HG02763 (cell line): ENCODE measurements at regions not wholly inside any gene's neighbourhood (a gene's known extent, or its start where the extent isn't known, plus 50 kb on each side); places are given as distances from the start of the nearest gene placed in this dataset.
"Not testable (repeated sequence)": the region's sequence is repeated elsewhere in the genome, so short reads cannot be mapped to it uniquely, and the experiment has no call there.

Source experiments
- ATAC-seq: cut with Tn5 transposase; IDR thresholded peaks from one replicate; pipeline ENCODE4 v1.9.1; 2021; ENCODE audit warnings: mild to moderate bottlenecking, moderate library complexity; ENCODE audit not compliant: unreplicated experiment

GRCh38 chr14:30410986-30411385, 148.0 kb upstream of the G2E3 start:
- ATAC-seq = no peak

GRCh38 chr14:30413184-30413583, 145.8 kb upstream of the G2E3 start:
- ATAC-seq = not testable (repeated sequence)

- no peak for ATAC-seq
Observed at GRCh38 chr14:30417121-30417520, 141.8 kb upstream of the G2E3 start.

- ATAC-seq = no peak
Observed at GRCh38 chr14:30417999-30418398, 141.0 kb upstream of the G2E3 start.

GRCh38 chr14:30419037-30419436, 139.9 kb upstream of the G2E3 start:
- ATAC-seq = no peak

GRCh38 chr14:30420515-30420914, 138.4 kb upstream of the G2E3 start:
- no peak for ATAC-seq

- ATAC-seq = no peak
Observed at GRCh38 chr14:30426463-30426862, 132.5 kb upstream of the G2E3 start.

- ATAC-seq = no peak
Observed at GRCh38 chr14:30427401-30427800, 131.6 kb upstream of the G2E3 start.

GRCh38 chr14:30427846-30428245, 131.1 kb upstream of the G2E3 start:
- no peak for ATAC-seq

- ATAC-seq = no peak
Observed at GRCh38 chr14:30431552-30431951, 127.4 kb upstream of the G2E3 start.

- ATAC-seq = no peak
Observed at GRCh38 chr14:30440961-30441360, 118.0 kb upstream of the G2E3 start.

- no peak for ATAC-seq
Observed at GRCh38 chr14:30443368-30444007, 115.5 kb upstream of the G2E3 start.

GRCh38 chr14:30444451-30444850, 114.5 kb upstream of the G2E3 start:
- ATAC-seq = no peak

GRCh38 chr14:30445011-30445793, 113.8 kb upstream of the G2E3 start:
- no peak for ATAC-seq

GRCh38 chr14:30445852-30446251, 113.1 kb upstream of the G2E3 start:
- no peak for ATAC-seq

- ATAC-seq = no peak
Observed at GRCh38 chr14:30450631-30451545, 108.1 kb upstream of the G2E3 start.

- ATAC-seq = no peak
Observed at GRCh38 chr14:30456296-30456695, 102.7 kb upstream of the G2E3 start.

GRCh38 chr14:30462358-30462757, 96.6 kb upstream of the G2E3 start:
- no peak for ATAC-seq

- no peak for ATAC-seq
Observed at GRCh38 chr14:30464481-30464880, 94.5 kb upstream of the G2E3 start.

GRCh38 chr14:30468354-30468753, 90.6 kb upstream of the G2E3 start:
- no peak for ATAC-seq

GRCh38 chr14:30471980-30472379, 87.0 kb upstream of the G2E3 start:
- no peak for ATAC-seq
